ENCODE measurements at regions not wholly inside any gene's neighbourhood (a gene's known extent, or its start where the extent isn't known, plus 50 kb on each side); places are given as distances from the start of the nearest gene placed in this dataset.

DNA sequence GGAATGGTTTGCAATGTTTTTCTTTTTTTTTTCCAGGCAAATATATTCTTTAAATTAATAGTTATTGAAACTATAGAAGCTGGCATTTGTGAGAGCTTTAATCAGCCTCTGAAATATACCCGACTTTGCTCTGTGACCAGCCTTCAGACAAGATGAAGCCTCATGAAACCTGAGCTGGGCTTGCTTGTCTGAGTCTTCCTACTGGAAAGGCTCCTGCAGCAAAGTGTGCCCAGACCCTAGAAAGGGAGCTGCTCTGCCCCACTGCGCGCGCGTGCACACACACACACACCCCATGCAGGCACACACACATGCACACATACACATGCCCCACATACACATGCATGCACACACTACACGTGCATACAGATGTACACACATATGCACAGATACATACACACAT, 203.3 kb upstream of the NT5C1B start:
- TF ChIP-seq, protein P1, sequence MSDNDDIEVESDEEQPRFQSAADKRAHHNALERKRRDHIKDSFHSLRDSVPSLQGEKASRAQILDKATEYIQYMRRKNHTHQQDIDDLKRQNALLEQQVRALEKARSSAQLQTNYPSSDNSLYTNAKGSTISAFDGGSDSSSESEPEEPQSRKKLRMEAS (IDR thresholded peaks at IDR 0.05): no peak
- no peak for TF ChIP-seq REST (IDR thresholded peaks at IDR 0.05)
- TF ChIP-seq NR2F2 (IDR thresholded peaks at IDR 0.05): no peak
- no peak for TF ChIP-seq RAD21 (IDR thresholded peaks at IDR 0.05)
- TF ChIP-seq, protein P2, sequence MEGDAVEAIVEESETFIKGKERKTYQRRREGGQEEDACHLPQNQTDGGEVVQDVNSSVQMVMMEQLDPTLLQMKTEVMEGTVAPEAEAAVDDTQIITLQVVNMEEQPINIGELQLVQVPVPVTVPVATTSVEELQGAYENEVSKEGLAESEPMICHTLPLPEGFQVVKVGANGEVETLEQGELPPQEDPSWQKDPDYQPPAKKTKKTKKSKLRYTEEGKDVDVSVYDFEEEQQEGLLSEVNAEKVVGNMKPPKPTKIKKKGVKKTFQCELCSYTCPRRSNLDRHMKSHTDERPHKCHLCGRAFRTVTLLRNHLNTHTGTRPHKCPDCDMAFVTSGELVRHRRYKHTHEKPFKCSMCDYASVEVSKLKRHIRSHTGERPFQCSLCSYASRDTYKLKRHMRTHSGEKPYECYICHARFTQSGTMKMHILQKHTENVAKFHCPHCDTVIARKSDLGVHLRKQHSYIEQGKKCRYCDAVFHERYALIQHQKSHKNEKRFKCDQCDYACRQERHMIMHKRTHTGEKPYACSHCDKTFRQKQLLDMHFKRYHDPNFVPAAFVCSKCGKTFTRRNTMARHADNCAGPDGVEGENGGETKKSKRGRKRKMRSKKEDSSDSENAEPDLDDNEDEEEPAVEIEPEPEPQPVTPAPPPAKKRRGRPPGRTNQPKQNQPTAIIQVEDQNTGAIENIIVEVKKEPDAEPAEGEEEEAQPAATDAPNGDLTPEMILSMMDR (IDR thresholded peaks at IDR 0.05; ENCODE audit: low read depth, low read length, missing input control): no peak
- no peak for TF ChIP-seq YY1 (IDR thresholded peaks at IDR 0.05)
- TF ChIP-seq, protein P3, sequence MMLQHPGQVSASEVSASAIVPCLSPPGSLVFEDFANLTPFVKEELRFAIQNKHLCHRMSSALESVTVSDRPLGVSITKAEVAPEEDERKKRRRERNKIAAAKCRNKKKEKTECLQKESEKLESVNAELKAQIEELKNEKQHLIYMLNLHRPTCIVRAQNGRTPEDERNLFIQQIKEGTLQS (IDR thresholded peaks at IDR 0.05): no peak
- no peak for TF ChIP-seq RXRA (IDR thresholded peaks at IDR 0.05)

Measured in liver (tissue), 3 donors.